NB4 (cell line): ENCODE measurements at regions not wholly inside any gene's neighbourhood (a gene's known extent, or its start where the extent isn't known, plus 50 kb on each side); places are given as distances from the start of the nearest gene placed in this dataset.

Experiments
- CTCF ChIP-seq: IDR thresholded peaks from one replicate; pipeline ENCODE4 v1.5.1; 2012; ENCODE audit warnings: low read depth, low read length
- MAX ChIP-seq: IDR thresholded peaks from 2 replicates; pipeline ENCODE4 v1.6.1; 2011; ENCODE audit warnings: low read depth, low read length
- MYC ChIP-seq: IDR thresholded peaks from 2 replicates; pipeline ENCODE4 v1.6.1; 2011; ENCODE audit warnings: low read depth, low read length
- POLR2A ChIP-seq: IDR thresholded peaks from 2 replicates; pipeline ENCODE4 v1.6.1; 2011; ENCODE audit warnings: mild to moderate bottlenecking; ENCODE audit not compliant: insufficient read length; ENCODE audit errors: extremely low read depth

- TF ChIP-seq CTCF: no peak
- TF ChIP-seq MAX: no peak
- no peak for TF ChIP-seq POLR2A
- no peak for TF ChIP-seq MYC
These were observed 81.7 kb upstream of the PLCL2 start for GRCh38 chr3:16803019-16803418.
